ENCODE measurements at regions not wholly inside any gene's neighbourhood (a gene's known extent, or its start where the extent isn't known, plus 50 kb on each side); places are given as distances from the start of the nearest gene placed in this dataset.

DNA sequence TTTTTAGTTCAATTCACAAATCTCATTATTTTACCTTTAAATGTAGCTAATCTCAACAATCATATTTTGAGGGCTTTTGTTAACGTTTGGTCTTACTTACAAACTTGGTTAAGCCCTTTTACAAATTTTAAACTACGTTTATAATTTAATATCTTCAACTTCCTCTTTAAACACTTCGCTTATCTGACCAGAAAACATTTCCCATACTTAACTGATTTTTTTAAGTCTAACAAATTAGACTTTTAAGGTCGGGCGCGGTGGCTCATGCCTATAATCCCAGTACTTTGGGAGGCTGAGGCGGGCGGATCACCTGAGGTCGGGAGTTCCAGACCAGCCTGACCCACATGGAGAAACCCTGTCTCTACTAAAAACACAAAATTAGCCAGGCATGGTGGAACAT, 300.9 kb downstream of the LMX1A start:
- CTCF ChIA-PET, result no interaction called here
- Histone ChIP-seq H3K4me1 (ENCODE audit: control insufficient read depth in 1 of 2, insufficient read depth in 2 of 2, low read length in 2 of 2) (no peaks in the 10 kb centered on the region), H2AFZ (ENCODE audit: low read depth, low read length, poor library complexity, severe bottlenecking) (no peak overlapping the region), H3K79me2 (ENCODE audit: insufficient read depth, low read length) (no peaks in the 10 kb centered on the region), H3K36me3 (ENCODE audit: control insufficient read depth in 1 of 2, insufficient read depth in 2 of 2, low read length in 2 of 2) (no peaks in the 10 kb centered on the region), H3K27me3 (ENCODE audit: insufficient read depth, low read length) (no peaks in the 10 kb centered on the region; the same call in none of the 2 replicates), H4K20me1 (ENCODE audit: insufficient read depth) (no peaks in the 10 kb centered on the region), H3K4me2 (ENCODE audit: low read length) (no peak overlapping the region), H3K4me3 (replicated peaks in 1 of 2; ENCODE audit: low read depth in 1 of 2, low read length in 2 of 2) (no peak overlapping the region), H3K9ac (ENCODE audit: low read length) (no peak overlapping the region), H3K27ac (ENCODE audit: low read depth, low read length) (no peak overlapping the region), H3K9me3 (ENCODE audit: control insufficient read depth in 1 of 2, insufficient read depth in 1 of 2, low read depth in 1 of 2, low read length in 2 of 2) (no peaks in the 10 kb centered on the region), H3K9me2 (ENCODE audit: insufficient read depth) (no peaks in the 10 kb centered on the region)
- TF ChIP-seq ELF1 (IDR thresholded peaks at IDR 0.05; ENCODE audit: borderline replicate concordance, low read depth) (no peak), YY1 (IDR thresholded peaks at IDR 0.05; ENCODE audit: extremely low read depth, insufficient replicate concordance, low read depth, low read length) (no peak)
- TF ChIP-seq, protein P1, sequence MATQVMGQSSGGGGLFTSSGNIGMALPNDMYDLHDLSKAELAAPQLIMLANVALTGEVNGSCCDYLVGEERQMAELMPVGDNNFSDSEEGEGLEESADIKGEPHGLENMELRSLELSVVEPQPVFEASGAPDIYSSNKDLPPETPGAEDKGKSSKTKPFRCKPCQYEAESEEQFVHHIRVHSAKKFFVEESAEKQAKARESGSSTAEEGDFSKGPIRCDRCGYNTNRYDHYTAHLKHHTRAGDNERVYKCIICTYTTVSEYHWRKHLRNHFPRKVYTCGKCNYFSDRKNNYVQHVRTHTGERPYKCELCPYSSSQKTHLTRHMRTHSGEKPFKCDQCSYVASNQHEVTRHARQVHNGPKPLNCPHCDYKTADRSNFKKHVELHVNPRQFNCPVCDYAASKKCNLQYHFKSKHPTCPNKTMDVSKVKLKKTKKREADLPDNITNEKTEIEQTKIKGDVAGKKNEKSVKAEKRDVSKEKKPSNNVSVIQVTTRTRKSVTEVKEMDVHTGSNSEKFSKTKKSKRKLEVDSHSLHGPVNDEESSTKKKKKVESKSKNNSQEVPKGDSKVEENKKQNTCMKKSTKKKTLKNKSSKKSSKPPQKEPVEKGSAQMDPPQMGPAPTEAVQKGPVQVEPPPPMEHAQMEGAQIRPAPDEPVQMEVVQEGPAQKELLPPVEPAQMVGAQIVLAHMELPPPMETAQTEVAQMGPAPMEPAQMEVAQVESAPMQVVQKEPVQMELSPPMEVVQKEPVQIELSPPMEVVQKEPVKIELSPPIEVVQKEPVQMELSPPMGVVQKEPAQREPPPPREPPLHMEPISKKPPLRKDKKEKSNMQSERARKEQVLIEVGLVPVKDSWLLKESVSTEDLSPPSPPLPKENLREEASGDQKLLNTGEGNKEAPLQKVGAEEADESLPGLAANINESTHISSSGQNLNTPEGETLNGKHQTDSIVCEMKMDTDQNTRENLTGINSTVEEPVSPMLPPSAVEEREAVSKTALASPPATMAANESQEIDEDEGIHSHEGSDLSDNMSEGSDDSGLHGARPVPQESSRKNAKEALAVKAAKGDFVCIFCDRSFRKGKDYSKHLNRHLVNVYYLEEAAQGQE (IDR thresholded peaks at IDR 0.05; ENCODE audit: low read depth), result no peak
- TF ChIP-seq, protein P2, sequence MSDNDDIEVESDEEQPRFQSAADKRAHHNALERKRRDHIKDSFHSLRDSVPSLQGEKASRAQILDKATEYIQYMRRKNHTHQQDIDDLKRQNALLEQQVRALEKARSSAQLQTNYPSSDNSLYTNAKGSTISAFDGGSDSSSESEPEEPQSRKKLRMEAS (IDR thresholded peaks at IDR 0.05), result no peak
- ATAC-seq, result no peak
- intact Hi-C loops (cut with micrococcal nuclease), result no loop called here
- POLR2A ChIA-PET, result no interaction called here
- no peak for DNase-seq (ENCODE audit: low read depth, low spot score)
- no TSS peak for BruUV-seq (replicated peaks)
- RAD21 ChIA-PET (ENCODE audit: low non-redundant PET in 1 of 2, low total read pairs in 2 of 2, uncharacterized antibody in 2 of 2, unreplicated experiment in 2 of 2), result no interaction called here

DNA sequence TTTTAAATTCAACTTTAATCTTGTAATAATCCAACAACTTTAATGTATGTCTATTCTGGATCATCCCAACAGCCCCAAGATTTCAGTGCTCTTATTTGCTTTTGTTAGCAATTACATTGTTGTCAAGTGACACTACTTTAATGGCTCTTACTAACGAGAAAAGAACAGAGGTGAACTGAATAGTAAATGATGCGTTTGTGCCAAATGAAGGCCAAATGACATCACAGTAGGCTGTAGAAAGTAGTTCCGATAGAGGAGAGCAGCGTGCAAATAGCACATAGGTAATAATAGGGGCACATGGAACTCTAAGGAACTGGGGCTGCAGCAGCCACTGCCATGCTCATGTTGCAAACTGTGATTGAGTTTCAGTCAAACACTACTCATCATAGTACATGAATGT, 301.9 kb downstream of the LMX1A start:
- H3K9me3 ChIP-seq (ENCODE audit: control insufficient read depth in 1 of 2, insufficient read depth in 1 of 2, low read depth in 1 of 2, low read length in 2 of 2), result no peaks in the 10 kb centered on the region
- no peak for DNase-seq (ENCODE audit: low read depth, low spot score)
- no TSS peak for BruUV-seq (replicated peaks)
- ATAC-seq, result no peak
- ChIA-PET CTCF (no interaction called here), POLR2A (no interaction called here), RAD21 (ENCODE audit: low non-redundant PET in 1 of 2, low total read pairs in 2 of 2, uncharacterized antibody in 2 of 2, unreplicated experiment in 2 of 2) (no interaction called here)
- no peak overlapping the region for H3K27ac ChIP-seq (ENCODE audit: low read depth, low read length)
- intact Hi-C loops (cut with micrococcal nuclease), result no loop called here
- no peaks in the 10 kb centered on the region for H4K20me1 ChIP-seq (ENCODE audit: insufficient read depth)
- no peaks in the 10 kb centered on the region; the same call in none of the 2 replicates for H3K27me3 ChIP-seq (ENCODE audit: insufficient read depth, low read length)
- H3K9me2 ChIP-seq (ENCODE audit: insufficient read depth), result no peaks in the 10 kb centered on the region
- no peaks in the 10 kb centered on the region for H3K36me3 ChIP-seq (ENCODE audit: control insufficient read depth in 1 of 2, insufficient read depth in 2 of 2, low read length in 2 of 2)
- no peaks in the 10 kb centered on the region for H3K79me2 ChIP-seq (ENCODE audit: insufficient read depth, low read length)
- 0 out of 4 replicates have a peak, but pooled peaks cover 0 to 4% of the 10 kb centered on the region in 2 experiments for H3K4me1 ChIP-seq (ENCODE audit: control insufficient read depth in 1 of 2, insufficient read depth in 2 of 2, low read length in 2 of 2)
- no peak overlapping the region for H2AFZ ChIP-seq (ENCODE audit: low read depth, low read length, poor library complexity, severe bottlenecking)
- no peak overlapping the region for H3K9ac ChIP-seq (ENCODE audit: low read length)
- H3K4me3 ChIP-seq (replicated peaks in 1 of 2; ENCODE audit: low read depth in 1 of 2, low read length in 2 of 2), result no peak overlapping the region
- H3K4me2 ChIP-seq (ENCODE audit: low read length), result no peak overlapping the region
- TF ChIP-seq SIN3A (IDR thresholded peaks at IDR 0.05; ENCODE audit: low read depth) (no peak), ZFX (IDR thresholded peaks at IDR 0.05) (no peak), ZNF274 (IDR thresholded peaks at IDR 0.05; ENCODE audit: low read depth, low read length) (no peak), CBX3 (IDR thresholded peaks at IDR 0.05; ENCODE audit: low read depth) (no peak), SRF (IDR thresholded peaks at IDR 0.05; ENCODE audit: low read depth) (no peak)
- TF ChIP-seq, protein P3, sequence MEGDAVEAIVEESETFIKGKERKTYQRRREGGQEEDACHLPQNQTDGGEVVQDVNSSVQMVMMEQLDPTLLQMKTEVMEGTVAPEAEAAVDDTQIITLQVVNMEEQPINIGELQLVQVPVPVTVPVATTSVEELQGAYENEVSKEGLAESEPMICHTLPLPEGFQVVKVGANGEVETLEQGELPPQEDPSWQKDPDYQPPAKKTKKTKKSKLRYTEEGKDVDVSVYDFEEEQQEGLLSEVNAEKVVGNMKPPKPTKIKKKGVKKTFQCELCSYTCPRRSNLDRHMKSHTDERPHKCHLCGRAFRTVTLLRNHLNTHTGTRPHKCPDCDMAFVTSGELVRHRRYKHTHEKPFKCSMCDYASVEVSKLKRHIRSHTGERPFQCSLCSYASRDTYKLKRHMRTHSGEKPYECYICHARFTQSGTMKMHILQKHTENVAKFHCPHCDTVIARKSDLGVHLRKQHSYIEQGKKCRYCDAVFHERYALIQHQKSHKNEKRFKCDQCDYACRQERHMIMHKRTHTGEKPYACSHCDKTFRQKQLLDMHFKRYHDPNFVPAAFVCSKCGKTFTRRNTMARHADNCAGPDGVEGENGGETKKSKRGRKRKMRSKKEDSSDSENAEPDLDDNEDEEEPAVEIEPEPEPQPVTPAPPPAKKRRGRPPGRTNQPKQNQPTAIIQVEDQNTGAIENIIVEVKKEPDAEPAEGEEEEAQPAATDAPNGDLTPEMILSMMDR (IDR thresholded peaks at IDR 0.05 in 2 of 3, conservative IDR thresholded peaks at IDR 0.05 in 1 of 3; ENCODE audit: borderline replicate concordance in 1 of 3, insufficient read depth in 1 of 3, low read depth in 2 of 3, low read length in 2 of 3), result no peak
- TF ChIP-seq, protein P2 (IDR thresholded peaks at IDR 0.05), result no peak
- TF ChIP-seq, protein P1 (IDR thresholded peaks at IDR 0.05; ENCODE audit: low read depth), result no peak

All from HCT116 (cell line).